ENCODE measurements at regions not wholly inside any gene's neighbourhood (a gene's known extent, or its start where the extent isn't known, plus 50 kb on each side); places are given as distances from the start of the nearest gene placed in this dataset.

- no peaks in the 10 kb centered on the region for H3K4me1 ChIP-seq
- no peaks in the 10 kb centered on the region for H3K36me3 ChIP-seq
- H3K27ac ChIP-seq = no peak overlapping the region
- TF ChIP-seq CTCF (IDR thresholded peaks at IDR 0.05) (no peak), POLR2A (IDR thresholded peaks at IDR 0.05) (no peak)
- no peaks in the 10 kb centered on the region for H3K9me3 ChIP-seq
- no peak for DNase-seq
- no peaks in the 10 kb centered on the region for H3K27me3 ChIP-seq
- no peak overlapping the region for H3K4me3 ChIP-seq
These were observed 608.3 kb upstream of the CHRM3 start for GRCh38 chr1:238778113-238778512.

- H3K36me3 ChIP-seq = no peaks in the 10 kb centered on the region
- no peak for DNase-seq
These were observed 608.8 kb upstream of the CHRM3 start for GRCh38 chr1:238777551-238777950.

GRCh38 chr1:238776126-238776525, 610.2 kb upstream of the CHRM3 start:
- no peak for DNase-seq
- H3K4me1 ChIP-seq = no peaks in the 10 kb centered on the region
- TF ChIP-seq CTCF (IDR thresholded peaks at IDR 0.05) (no peak), POLR2A (IDR thresholded peaks at IDR 0.05) (no peak)
- H3K36me3 ChIP-seq = no peaks in the 10 kb centered on the region
- no peaks in the 10 kb centered on the region for H3K9me3 ChIP-seq
- no peaks in the 10 kb centered on the region for H3K27me3 ChIP-seq
- H3K27ac ChIP-seq = no peak overlapping the region
- H3K4me3 ChIP-seq = no peak overlapping the region

More at GRCh38 chr1:238777551-238777950, 608.8 kb upstream of the CHRM3 start:
- H3K4me1 ChIP-seq = no peaks in the 10 kb centered on the region
- H3K4me3 ChIP-seq = no peak overlapping the region
- TF ChIP-seq POLR2A (IDR thresholded peaks at IDR 0.05) (no peak), CTCF (IDR thresholded peaks at IDR 0.05) (no peak)
- H3K27me3 ChIP-seq = no peaks in the 10 kb centered on the region
- no peaks in the 10 kb centered on the region for H3K9me3 ChIP-seq
- H3K27ac ChIP-seq = no peak overlapping the region

- Histone ChIP-seq H3K27me3 (no peaks in the 10 kb centered on the region), H3K4me3 (no peak overlapping the region), H3K4me1 (no peaks in the 10 kb centered on the region), H3K36me3 (no peaks in the 10 kb centered on the region), H3K9me3 (no peaks in the 10 kb centered on the region), H3K27ac (no peak overlapping the region)
- no peak for TF ChIP-seq POLR2A (IDR thresholded peaks at IDR 0.05)
- TF ChIP-seq CTCF (IDR thresholded peaks at IDR 0.05) = no peak
- no peak for DNase-seq
These were observed 614.0 kb upstream of the CHRM3 start for GRCh38 chr1:238772322-238772721.

- peaks cover 0 to 6% (median 0%) of the 10 kb centered on the region in 4 donors for H3K9me3 ChIP-seq
- no peaks in the 10 kb centered on the region for H3K36me3 ChIP-seq
- H3K4me3 ChIP-seq = no peak overlapping the region
- no peak overlapping the region for H3K27ac ChIP-seq
- TF ChIP-seq POLR2A (IDR thresholded peaks at IDR 0.05) (no peak), CTCF (IDR thresholded peaks at IDR 0.05) (no peak)
- no peaks in the 10 kb centered on the region for H3K4me1 ChIP-seq
- DNase-seq = no peak
- no peaks in the 10 kb centered on the region for H3K27me3 ChIP-seq
These were observed 619.0 kb upstream of the CHRM3 start for GRCh38 chr1:238767321-238767720.

- Histone ChIP-seq H3K36me3 (no peaks in the 10 kb centered on the region), H3K4me1 (no peaks in the 10 kb centered on the region), H3K27me3 (no peaks in the 10 kb centered on the region), H3K27ac (no peak overlapping the region), H3K9me3 (peaks cover 0 to 6% (median 0%) of the 10 kb centered on the region in 4 donors), H3K4me3 (no peak overlapping the region)
- TF ChIP-seq POLR2A (IDR thresholded peaks at IDR 0.05) (no peak), CTCF (IDR thresholded peaks at IDR 0.05) (no peak)
- DNase-seq = no peak
These were observed 621.6 kb upstream of the CHRM3 start for GRCh38 chr1:238764779-238765178.
